Stimulated activated CD4-positive, alpha-beta T cell treated with anti-CD3 and anti-CD28 coated beads, Interleukin-1b, Interleukin-23, amount 100 ng/mL, for 24 hours (primary cell): ENCODE measurements at regions not wholly inside any gene's neighbourhood (a gene's known extent, or its start where the extent isn't known, plus 50 kb on each side); places are given as distances from the start of the nearest gene placed in this dataset.

Experiments
- DNase-seq, 4 experiments: peaks; one replicate each; pipeline ENCODE4 v3.0.0-alpha.2; 2020; ENCODE audit warnings: low read depth in 4 of 4, low spot score in 1 of 4

DNA sequence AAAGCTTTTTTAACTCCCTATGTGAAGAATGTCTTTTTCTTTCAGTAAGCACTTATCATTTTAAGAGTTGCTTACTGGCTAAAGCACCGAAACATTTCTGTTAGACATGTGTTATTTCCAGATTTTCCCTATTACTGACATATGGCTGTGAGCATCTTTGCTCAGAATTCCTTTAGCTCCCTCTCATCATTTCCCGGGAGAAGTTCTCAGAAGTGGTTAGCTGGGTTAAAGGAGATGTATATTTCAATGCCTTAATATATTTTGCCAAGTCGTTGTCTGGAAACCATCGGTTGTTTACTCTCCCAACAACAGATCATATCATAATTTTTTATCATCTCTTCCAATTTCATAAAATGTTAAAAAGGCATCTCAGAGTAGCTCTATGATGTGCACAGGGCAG is 396.5 kb downstream of the OCA2 start:
- no peak for DNase-seq

DNA sequence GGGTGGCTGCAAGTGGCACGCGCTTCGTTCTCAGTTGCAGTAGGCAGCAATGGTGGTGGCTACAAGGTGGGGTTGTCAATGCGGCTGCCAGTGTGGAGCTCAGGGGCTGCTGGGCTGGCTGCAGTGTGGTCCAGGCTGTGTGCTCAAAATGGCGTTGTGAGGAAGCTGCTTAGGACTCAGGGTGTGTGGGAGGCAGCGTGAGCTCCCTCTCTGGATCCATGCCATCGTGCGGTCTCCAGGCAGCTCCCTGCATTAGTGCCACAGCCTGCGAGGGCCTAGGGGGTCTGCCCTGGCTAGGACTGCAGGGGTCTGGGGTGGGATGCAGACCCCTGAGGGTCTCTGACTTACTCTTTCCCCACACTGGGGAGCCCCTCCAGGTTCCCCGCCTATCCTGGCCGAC is 397.2 kb downstream of the OCA2 start:
- DNase-seq: no peak

DNA sequence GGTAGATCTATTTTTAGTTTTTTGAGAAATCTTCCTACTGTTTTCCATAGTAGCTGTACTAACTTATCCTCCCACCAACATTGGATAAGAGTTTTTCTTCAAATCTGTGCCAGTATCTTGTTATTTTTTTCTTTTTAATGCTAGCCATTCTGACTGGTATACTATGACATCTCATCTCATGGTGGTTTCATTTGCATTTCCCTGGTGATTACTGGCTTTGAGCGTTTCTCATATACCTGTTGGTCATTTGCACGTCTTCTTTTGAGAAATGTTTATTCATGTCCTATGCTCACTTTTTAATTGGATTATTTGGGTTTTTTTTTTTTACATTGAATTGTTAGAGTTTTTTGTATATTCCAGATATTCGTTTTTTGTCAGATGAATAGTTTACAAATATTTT is 398.1 kb downstream of the OCA2 start:
- DNase-seq: no peak

DNA sequence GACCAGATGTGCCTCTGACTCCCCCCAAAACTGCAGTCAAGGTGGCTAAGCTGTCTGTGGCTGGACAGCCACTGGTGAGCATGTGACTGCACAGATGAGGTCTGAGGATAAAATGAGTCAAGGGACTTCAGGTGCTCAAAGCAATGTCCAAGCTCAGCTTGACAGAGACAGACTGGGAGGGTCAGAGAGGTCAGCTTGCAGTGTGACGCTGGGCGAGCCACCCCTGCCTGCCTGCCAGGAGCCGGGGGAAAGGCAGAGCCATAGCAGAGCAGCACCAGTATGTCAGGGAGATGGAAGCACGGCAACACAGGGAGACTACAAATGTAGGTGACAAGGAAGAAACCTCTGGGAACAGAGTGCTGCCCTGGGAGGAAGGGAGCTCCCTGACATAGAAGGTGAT is 399.4 kb downstream of the OCA2 start:
- no peak for DNase-seq

DNA sequence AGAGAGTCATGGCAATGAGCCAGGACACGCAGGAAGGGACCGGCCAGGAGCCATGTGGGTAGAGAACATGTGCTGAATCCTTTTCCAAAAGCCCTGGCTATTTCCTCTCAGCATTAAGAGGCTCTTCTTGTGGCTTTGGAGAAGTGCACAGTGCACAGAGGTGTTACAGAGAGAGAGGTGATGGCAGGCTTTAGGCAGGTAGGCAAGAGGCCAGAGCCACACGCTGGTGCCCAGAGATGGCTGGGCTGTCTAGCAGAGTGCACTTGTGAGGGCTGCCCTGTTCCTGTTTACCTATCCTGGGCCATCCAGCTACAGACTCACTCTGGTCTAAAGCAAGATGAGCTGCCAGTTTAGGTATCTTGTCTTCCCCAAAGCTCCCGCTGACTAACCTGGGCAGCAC is 402.6 kb downstream of the OCA2 start:
- no peak for DNase-seq

DNA sequence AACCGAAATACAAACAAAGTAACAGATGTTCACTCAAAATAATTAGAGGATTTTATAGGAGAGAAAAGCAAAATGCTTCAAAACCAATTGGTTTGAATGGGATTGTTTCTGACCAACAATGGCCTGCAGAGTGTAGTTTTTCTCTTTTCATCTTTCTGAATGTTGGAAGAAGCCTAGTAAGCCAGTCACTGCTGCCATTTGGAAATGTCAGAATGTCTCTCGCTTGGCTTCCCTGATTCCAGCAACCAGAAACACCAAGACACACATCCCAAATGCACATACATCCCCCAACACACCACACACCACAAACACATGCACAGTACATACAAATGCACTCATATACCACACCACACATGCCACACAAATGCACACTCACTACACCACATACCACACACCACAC is 403.4 kb downstream of the OCA2 start:
- DNase-seq: no peak

DNA sequence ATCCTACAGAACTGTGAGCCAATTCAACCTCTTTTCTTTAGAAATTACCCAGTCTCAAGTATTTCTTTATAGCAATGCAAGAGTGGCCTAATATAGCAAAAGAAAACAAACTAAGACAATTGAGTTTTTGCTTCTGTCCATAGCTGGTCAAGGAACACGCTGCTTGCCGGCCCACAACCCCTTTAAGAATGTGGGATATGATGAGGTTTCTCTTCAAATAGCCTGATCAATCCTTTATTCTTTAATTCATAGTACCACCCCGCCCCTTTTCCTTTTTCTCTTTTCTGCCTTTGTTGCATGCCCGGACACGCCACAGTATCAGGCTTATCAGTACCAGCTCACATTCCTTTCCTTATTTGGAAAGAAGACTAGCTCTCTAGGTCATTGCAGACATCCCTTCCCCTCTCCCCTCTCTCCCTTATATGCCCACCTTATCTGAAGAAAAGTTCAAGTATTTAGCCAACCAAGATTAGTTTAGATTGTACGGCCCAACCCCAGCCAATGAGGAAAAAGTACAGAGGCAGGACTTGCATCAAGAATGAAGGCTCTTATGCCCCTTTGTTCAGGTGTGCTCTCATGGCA is 404.5 kb downstream of the OCA2 start:
- no peak for DNase-seq

- DNase-seq: no peak
Measured at GRCh38 chr15:27693280-27693679, 405.8 kb downstream of the OCA2 start.

- no peak for DNase-seq
Measured at GRCh38 chr15:27692438-27692837, 406.7 kb downstream of the OCA2 start.

DNA sequence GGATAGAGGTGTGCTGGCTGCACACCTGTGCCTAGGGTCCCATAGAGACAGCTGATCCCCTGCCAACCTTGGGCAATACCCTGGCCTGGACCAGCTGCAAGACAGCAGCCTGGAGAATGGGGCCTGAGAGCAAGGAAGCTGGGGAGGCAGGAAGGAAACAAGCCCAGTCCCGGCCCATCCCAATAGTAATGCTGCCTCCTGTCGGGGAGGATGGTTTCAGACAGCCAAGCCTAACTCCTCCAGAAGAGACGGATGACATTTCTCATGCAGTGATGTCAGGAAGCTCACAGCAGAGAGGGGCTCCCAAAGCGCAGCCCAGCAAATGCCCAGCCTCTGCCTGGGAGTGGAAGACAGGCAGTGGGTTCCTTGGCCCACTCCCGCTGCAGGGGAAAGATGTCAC is 408.8 kb downstream of the OCA2 start:
- no peak for DNase-seq

GRCh38 chr15:27686971-27687370 is 412.1 kb downstream of the OCA2 start:
- DNase-seq: no peak

DNA sequence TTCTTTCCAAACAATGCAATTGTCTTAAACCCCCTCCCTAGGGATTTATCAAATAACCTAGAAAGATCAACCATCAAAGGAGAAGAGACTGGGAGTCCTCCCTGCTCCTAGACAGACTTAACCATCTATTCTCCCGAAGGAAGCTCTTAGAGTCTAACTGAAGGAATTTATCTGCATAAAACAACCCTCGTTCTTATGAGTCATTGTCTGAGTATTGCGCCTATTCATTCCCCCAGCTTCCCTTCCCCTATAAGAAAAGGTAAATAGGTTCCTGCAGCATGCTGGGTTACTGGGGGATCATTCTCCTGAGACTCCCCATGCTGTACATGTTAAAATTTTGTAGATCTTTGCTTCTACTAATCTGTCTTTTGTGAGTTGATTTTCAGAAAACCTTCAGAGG is 412.7 kb downstream of the OCA2 start:
- no peak for DNase-seq

DNA sequence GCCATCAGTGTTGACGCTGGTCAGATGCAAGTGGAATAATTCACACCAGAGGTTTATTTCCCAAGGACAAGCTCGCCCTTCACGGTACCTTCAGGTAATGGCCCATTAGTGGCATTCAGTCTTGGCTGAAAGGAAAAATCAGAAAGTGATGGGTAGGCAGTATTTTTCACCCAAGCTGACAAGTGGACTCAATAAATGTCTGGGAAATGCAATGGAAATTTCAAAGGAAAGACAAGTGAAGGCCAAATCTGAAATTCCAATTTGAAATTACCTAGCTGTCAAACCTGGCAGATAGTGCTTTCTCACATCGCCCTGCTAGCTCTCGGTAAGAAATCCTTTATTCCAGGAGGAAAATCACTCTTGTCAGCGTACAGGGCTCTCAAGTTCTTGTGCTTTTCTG is 413.5 kb downstream of the OCA2 start:
- no peak for DNase-seq

DNA sequence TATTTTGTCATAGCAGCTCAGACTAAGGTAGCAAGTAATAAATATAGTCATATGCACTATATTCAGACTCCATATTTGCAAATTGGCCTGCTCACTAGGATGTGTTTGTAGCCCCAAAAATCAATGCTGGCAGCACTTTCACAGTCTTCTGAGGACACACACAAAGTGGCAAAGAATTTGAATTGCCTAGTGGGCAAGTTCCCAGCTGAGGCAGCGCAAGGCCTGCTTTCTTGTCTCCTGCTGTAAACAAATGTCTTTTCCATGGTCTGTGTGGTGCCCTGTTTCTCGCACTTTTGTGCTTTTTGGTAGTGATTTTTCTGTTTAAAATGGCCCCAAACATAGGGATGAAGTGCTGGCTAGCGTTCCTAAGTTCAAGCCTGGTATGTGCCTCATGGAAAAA is 416.0 kb downstream of the OCA2 start:
- DNase-seq: no peak

- DNase-seq: peak in 2 of 4 experiments; percentile 4 to 6
Measured at GRCh38 chr15:27681038-27681437, 418.1 kb downstream of the OCA2 start.

DNA sequence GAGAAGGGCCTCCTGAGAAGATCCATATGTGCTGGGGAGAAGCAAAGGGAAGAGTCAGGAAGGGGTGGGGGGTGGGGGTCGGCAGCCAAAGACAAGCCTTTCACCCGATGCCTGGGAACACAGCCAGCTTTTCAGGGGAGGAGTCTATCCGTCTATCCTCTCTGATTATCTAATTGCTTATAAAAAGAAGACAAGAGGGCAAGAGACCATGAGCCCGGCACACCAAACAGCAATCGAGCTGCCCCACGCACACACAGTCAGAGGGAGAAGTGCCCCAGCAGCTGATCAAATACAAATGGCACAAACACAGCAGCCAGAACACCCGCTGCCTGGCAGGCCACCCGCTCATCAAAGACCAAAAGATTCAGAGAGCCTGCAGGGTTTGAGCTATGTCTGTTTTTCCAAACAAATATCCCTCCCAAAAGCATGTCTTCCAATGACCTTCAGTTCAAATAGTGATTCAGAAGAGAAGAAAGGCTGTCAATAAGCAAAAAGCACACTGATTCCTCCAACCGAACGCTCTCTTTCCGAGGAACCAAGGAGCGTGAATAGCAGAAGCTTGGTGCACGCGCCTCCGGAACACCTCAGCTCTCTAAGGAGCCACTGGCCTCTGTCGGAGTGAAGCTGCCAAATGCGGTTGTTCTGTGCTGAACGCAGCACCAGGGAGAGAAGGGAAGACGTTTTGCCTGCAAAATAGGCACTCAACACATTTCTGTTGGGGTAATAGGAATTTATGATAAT is 419.2 kb downstream of the OCA2 start:
- no peak for DNase-seq

DNA sequence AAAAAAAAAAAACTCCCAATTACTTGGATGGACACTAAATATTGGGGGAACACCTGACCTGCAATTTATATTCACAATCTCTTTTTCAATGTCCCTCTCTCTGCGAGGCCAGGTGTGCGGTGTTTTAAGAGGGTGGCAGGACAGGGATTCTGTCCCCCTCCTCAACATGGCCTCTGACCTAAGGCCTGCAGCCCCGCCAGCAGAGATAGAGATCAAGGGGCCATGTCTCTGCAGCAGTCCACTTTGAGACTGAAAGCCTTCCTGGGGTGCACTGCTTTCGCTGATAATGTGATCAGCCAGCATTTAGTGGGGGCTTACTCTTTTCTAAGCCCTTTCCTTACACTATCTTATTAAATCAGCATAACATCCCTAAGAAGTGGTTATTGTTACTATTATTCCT is 419.9 kb downstream of the OCA2 start:
- no peak for DNase-seq

- DNase-seq: no peak
Measured at GRCh38 chr15:27677951-27678350, 421.2 kb downstream of the OCA2 start.

GRCh38 chr15:27676647-27677046 is 422.5 kb downstream of the OCA2 start:
- no peak for DNase-seq

- no peak for DNase-seq
Measured at GRCh38 chr15:27675571-27675970, 423.5 kb downstream of the OCA2 start.

GRCh38 chr15:27674826-27675225 is 424.3 kb downstream of the OCA2 start:
- DNase-seq: no peak

GRCh38 chr15:27673766-27674445 is 425.2 kb downstream of the OCA2 start:
- no peak for DNase-seq

DNA sequence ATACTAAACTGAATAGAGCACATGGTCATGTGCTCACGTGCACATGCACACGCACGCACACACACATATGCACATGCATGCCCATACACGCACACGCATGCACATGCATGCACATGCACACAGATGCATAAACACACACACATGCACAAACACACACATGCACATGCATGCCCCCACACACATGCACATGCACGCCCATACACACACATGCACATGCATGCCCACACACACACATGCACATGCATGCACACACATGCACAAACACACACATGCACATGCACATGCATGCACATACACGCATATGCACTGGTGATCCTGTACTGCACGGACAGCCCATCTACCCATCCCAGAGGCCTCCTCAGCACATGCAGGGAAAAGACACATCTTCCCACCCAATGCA is 426.6 kb downstream of the OCA2 start:
- no peak for DNase-seq
